Stimulated activated CD4-positive, alpha-beta T cell treated with anti-CD3 and anti-CD28 coated beads, Interleukin-1b, Interleukin-23, amount 100 ng/mL, for 48 hours (primary cell): ENCODE measurements at regions not wholly inside any gene's neighbourhood (a gene's known extent, or its start where the extent isn't known, plus 50 kb on each side); places are given as distances from the start of the nearest gene placed in this dataset.

ENCODE experiments used
- DNase-seq: peaks from one replicate; pipeline ENCODE4 v3.0.0-alpha.2; 2020

DNA sequence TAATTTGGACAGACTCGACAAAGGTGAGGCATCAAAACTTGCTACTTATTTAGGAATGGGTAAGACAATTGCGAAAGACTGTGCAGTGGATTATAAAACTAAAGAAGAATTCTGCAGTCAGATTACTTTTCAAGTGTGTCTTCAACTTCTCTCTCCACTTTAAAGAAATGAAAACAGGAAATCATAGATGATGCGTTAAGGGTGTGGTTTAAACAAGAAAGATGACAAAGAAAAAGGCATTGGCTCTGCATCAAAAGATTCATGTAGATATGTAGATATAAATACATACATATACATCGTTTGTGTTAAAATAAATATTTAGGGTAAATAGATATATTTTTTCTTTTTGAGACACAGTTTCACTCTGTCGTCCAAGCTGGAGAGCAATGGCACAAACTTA is 74.6 kb upstream of the PARP11 start:
- no peak for DNase-seq

DNA sequence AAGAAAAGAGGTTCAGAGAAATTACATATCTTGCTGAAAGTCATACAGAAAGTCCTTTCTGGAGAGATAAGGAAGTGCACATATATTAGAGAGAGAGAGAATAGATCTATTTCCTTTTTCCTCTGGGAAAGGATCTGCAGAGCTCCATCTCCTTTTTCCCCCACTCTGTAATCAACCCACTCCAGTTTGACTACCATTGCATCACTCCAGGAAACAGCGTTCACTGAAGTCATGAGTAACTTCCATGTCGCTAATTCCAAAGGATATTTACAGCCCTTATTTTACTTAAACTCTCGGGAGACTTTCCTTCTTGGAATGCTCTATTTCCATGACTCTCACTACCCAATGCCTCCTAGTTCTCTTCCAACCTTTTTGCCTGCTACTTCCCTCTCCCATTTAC is 72.5 kb upstream of the PARP11 start:
- no peak for DNase-seq

DNA sequence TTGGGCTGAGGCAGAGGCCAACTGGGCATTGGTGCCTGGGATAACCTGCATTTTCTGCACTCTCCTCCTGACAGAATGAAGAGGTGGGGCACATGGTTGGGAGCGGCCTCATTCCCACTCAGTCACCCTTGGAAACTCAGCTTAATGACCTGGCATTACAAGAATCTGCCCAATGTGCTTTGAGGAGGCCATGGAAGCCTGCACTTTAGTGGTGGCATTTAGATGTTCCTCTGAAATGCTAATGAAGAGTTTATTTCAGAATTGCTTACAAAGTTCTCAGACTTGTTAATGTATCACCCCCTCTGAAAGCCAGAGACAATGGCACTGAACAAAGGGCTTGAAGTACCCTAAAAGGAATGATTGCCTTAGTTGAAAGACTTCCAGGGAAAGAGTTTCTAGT is 71.4 kb upstream of the PARP11 start:
- DNase-seq = no peak

DNA sequence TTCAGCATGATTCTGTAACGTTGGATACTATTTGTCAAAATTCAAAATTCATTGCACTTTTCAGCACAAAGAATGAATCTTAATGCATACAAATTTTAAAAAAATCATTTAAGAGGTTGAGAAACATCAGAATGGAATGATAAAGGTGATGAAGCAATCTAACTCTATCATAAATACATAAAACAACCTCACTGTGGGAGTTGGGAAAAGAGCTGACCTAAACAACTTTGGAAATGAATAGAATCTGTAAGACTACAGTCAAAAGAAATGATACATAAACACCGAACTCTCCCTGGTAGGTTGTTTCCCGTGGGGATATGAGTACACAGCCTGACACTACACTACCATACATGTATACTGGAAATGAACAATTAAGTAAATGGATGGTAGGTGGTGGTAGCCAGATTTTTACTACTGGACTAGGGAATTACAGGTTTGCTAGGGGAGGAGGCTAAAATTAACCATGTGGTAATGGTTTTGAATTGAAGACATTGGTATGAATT is 64.9 kb upstream of the PARP11 start:
- no peak for DNase-seq

DNA sequence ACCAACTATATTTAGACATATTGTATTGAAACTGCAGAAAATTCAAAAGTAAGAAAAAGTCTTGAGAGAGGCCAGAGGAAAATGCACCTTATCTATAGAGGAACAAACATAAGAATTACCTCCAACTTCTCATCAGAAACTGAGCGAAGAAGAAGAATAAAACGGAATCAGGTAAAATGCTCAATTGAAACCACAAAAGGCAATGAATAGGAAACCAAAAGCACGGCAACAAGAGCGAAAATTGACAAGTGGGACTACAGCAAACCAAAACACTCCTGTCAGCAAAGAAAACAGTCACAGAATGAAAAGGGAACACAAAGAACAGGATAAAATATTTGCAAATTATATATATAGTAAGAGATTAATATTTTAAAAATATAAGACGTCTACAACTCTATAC is 61.9 kb upstream of the PARP11 start:
- DNase-seq = no peak

DNA sequence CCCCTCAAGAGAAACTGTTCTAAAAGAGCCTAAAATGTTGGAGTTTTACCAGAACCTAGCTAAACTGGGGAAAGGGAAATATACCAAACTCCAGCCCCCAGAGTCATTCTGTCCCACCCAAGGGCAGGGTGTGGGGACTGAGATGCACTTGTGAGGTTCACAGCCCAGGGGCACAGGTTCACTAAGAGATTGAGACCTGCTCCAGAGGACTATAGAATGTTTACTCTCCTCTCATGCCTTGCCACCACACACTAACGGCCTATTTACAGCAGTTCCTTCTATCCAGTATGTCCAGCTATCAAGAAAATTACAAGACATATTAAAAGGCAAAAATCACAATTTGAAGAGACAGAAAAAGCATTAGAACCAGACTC is 60.6 kb upstream of the PARP11 start:
- no peak for DNase-seq

DNA sequence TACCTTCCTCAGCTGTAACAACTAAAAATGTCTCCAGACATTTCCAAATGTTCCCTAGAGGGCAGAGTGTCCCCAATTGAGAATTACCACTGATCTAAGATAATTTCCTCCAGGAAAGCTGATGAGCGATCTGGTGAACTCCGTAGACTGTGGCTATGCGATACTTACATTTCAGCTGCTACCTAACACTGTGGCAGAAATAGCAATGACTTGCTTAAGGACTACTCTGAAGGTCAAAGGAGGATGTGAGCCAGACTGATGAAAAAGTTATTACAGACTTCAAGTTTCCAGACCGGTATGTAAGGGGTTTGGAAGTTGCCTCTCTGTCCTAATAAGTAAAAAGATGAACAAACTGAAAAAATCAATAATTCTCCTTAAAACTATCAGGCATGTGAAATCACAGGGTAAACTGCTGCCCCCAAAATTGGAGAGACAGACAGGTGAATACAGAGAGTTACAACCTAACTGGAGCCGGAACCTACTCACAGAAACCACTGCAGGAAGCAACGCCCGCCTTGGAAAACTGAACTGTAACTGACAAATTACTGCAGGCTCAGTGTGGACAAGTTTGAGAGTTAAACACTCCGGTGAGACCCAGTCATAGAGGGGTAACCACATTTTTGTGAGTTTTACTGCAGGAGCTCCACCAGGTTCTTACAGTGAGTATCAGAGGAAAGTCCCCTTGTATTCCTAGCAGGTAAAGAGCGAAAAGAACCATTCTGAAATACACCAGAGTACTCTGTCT is 60.0 kb upstream of the PARP11 start:
- DNase-seq = no peak

DNA sequence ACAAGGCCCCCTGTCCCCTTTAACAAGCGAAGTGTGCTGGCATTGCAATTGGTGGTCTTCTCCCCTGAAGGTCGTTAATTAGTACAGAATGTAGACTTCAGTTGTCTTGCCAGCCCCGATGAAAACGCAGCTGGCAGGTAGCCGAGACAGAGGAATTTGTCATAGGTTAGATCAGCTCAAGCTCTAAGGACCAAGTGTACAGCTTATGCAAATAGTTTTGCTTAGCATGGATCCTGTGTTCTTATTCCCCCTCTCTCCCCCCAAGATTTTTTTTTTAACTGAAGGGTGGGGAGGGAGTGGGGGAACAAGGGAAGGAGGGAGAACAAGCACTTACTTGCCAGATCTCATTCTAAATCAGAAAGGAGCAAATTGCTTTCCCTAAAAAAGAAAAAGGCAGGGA is 58.6 kb upstream of the PARP11 start:
- DNase-seq = no peak

DNA sequence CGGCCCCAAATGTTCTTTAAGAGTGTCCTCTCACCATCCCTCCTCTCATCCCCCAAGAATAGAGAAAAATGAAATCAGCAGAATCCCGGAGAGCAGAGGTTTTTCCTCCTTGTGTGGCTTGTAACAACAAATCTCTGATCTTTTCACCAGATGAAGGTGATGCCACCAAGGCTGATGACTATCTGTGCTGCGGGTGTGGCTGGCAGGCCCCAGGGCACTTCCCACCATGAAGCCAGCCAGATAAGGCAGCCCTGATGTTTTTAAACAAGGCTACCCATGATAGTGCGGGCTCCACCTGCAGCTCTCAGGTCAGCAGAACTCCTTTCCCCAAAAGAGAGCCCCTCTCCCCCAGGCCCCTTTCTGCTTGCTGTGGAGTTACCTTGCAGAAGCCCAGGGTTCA is 58.0 kb upstream of the PARP11 start:
- DNase-seq = no peak

DNA sequence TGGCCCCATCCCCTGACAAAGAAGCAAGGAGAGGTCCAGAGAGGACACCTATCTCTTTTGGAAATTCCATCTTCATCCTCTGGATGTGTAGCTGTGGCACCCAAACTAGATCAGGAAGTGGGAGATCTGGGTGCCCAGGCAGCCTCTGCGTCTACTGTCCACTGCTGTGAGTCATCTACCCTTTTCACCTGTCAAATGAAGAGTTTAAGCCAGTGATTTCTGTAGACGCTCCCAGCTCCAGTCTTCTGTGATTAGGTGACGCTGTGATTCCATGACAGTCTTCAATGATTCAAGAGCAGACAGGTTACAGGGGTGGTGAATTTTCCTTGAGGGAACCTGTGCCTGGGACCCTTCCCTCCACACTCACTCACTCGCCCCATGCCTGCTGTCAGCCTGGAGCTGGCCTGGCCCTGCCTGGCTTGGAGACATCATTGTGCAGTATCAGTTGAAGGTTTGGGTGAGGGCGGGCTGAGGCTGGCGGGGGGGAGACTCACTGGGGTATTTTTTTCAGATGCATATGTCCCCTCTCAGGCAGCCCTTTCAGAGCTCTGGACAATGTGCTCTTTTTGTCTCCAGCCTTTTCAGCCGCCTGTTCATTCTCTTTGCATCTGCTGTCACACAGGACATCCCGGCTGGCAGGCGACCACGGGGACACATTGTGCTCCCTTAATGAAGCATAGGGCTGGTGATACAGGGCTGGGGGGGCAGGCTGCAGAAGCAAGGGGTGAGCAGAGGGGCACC is 56.8 kb upstream of the PARP11 start:
- no peak for DNase-seq

DNA sequence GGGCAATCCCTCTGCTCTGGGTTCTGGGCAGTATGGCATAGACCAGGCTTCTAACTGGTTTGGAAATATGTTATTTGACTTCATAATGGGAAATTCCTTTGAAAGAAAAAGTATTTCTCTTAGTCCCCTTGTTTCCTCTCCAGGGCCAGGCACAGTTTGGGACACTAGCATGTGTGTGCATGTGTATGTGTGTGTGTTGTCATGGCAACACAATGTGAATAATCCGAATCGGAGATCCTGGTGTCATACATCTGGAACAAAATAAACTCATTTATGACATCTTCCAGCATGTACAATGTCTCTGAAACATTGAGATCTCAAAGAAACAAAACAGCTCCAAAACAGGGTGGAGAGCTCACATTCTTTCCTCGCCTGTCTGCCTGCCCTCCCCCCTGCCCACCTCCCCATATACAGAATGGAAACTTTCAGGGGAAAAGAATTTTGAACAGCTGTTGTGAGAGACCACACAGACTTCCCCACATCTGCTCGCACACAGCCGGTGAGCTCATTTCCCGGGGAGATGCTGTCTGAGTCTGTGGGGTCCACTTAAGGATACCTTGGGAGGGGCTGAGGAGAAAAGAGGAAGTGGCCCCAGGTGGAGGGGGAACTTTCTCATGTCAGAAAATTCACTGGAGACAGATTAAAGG is 55.5 kb upstream of the PARP11 start:
- DNase-seq = no peak

DNA sequence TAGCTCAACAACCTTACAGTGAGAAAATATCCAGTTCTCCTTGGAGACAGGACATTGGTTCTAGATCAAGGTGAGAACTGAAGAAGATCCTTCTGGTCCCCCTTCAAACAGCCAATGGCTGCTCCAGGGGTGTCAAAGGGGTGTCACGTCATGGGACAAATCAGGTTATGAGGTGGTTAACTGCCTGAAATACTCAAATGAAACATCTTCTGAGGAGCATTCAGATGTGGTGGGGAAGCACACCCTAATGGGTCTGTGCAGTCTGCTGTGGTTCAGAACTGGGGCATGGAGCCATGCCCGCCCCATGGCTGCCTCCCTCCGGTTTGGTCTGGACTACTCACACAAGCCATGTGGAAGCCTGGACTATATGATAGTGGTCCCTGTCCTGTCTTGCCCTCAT is 52.4 kb upstream of the PARP11 start:
- DNase-seq = no peak

DNA sequence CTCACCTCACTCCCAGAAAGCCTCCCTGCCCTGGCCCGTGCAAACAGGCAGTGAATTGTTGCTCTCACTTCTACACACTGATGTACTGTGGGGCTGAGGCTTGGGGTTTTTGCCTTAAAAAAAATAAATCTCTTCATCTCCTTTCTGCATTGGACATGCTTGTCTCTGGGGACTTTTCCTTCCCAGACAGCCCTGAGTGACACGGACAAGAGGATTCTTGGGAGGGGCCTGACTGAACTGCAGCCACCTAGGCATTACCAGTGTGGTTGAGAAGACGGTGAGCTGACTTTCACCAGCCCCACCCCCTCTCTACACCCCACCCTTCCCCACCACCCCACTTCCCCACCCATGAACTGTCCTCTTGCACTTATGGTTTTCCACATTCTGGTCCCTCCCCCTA is 51.6 kb upstream of the PARP11 start:
- DNase-seq = no peak

DNA sequence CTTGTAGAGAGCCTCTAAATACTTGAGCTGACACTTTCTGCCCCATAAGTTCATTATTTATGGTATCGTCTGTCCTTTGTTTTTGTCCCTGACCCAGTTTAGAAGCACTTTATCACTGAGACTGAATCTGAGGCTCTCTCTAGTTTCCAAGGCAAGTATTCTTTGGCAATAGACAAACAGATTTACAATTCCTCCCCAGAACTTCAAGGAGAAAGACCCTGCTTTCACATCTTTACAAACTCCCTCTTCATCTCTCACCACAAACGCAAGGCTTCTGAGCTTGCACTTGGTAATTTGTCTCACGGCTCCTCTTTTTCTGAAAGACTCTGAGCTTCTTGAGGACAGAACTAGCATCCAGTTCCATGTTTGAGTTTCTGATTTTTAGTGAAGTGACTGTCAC is 49.8 kb upstream of the PARP11 start:
- DNase-seq = no peak
